GM23338 (cell line): ENCODE measurements at regions not wholly inside any gene's neighbourhood (a gene's known extent, or its start where the extent isn't known, plus 50 kb on each side); places are given as distances from the start of the nearest gene placed in this dataset.

Source experiments
- ATAC-seq: fragments of 200-7000 bp; cut with Tn5 transposase; 3 replicates; pipeline ENCODE4 v1.9.1; 2020
- DNase-seq: peaks from one replicate; pipeline ENCODE4 v3.0.0-alpha.2; 2015; ENCODE audit warnings: low spot score
- H2AFZ ChIP-seq: fragments of 200-600 bp; sonication (generic); 2 replicates; pipeline ENCODE4 v1.8.0; 2016; ENCODE audit warnings: antibody characterized with exemption, mild to moderate bottlenecking, moderate library complexity
- H3F3A ChIP-seq: fragments of 200-600 bp; sonication (generic); replicated peaks from 2 replicates; pipeline ENCODE4 v1.8.0; 2017; ENCODE audit warnings: antibody characterized with exemption, mixed run types, low read depth
- H3K27ac ChIP-seq: fragments of 200-600 bp; sonication (generic); 2 replicates; pipeline ENCODE4 v1.6.1; 2016; ENCODE audit warnings: low read depth
- H3K27me3 ChIP-seq: fragments of 200-600 bp; sonication (generic); 2 replicates; pipeline ENCODE4 v1.8.0; 2016; ENCODE audit warnings: mild to moderate bottlenecking, mixed run types, moderate library complexity; ENCODE audit not compliant: insufficient read depth
- H3K36me3 ChIP-seq: fragments of 200-600 bp; sonication (generic); 2 replicates; pipeline ENCODE4 v1.8.0; 2016; ENCODE audit warnings: mild to moderate bottlenecking; ENCODE audit not compliant: insufficient read depth
- H3K4me1 ChIP-seq: fragments of 200-600 bp; sonication (generic); 2 replicates; pipeline ENCODE4 v1.8.0; 2016; ENCODE audit warnings: mild to moderate bottlenecking, moderate library complexity; ENCODE audit not compliant: insufficient read depth
- H3K4me2 ChIP-seq: fragments of 200-600 bp; sonication (generic); 2 replicates; pipeline ENCODE4 v1.7.1; 2017; ENCODE audit warnings: mixed run types
- H3K4me3 ChIP-seq: fragments of 200-600 bp; sonication (generic); 2 replicates; pipeline ENCODE4 v1.6.1; 2016; ENCODE audit warnings: mixed run types
- H3K79me2 ChIP-seq: fragments of 200-600 bp; sonication (generic); replicated peaks from 2 replicates; pipeline ENCODE4 v1.8.0; 2017; ENCODE audit warnings: mild to moderate bottlenecking; ENCODE audit not compliant: insufficient read depth
- H3K9me2 ChIP-seq: fragments of 200-600 bp; sonication (generic); 2 replicates; pipeline ENCODE4 v1.8.0; 2017; ENCODE audit not compliant: insufficient read depth
- H4K20me1 ChIP-seq: fragments of 200-600 bp; sonication (generic); replicated peaks from 2 replicates; pipeline ENCODE4 v1.8.0; 2017; ENCODE audit warnings: mild to moderate bottlenecking; ENCODE audit not compliant: insufficient read depth
- H3K27ac Mint-ChIP-seq: 2 replicates; pipeline ENCODE4 v1.8.0; 2020; ENCODE audit warnings: inconsistent platforms, mild to moderate bottlenecking, moderate library complexity, mixed read lengths
- H3K27me3 Mint-ChIP-seq: 3 replicates; pipeline ENCODE4 v1.8.0; 2022; ENCODE audit warnings: low read depth, mild to moderate bottlenecking, moderate library complexity, mixed read lengths, inconsistent platforms; ENCODE audit not compliant: insufficient read depth, poor library complexity
- H3K36me3 Mint-ChIP-seq: 3 replicates; pipeline ENCODE4 v1.8.0; 2021; ENCODE audit warnings: low read depth, mild to moderate bottlenecking, inconsistent platforms, moderate library complexity, mixed read lengths
- H3K4me1 Mint-ChIP-seq: 3 replicates; pipeline ENCODE4 v1.8.0; 2020; ENCODE audit warnings: mild to moderate bottlenecking, inconsistent platforms, mixed read lengths
- H3K4me3 Mint-ChIP-seq: 3 replicates; pipeline ENCODE4 v1.8.0; 2021; ENCODE audit warnings: moderate library complexity, mild to moderate bottlenecking, inconsistent platforms, mixed read lengths
- H3K9me3 Mint-ChIP-seq: 3 replicates; pipeline ENCODE4 v1.8.0; 2020; ENCODE audit warnings: moderate library complexity, mild to moderate bottlenecking, inconsistent platforms, mixed read lengths
- CREB1 ChIP-seq: fragments of 250-450 bp; sonication (Bioruptor Pico); IDR thresholded peaks from 2 replicates; pipeline ENCODE4 v1.5.0; 2020; ENCODE audit warnings: low read depth, mild to moderate bottlenecking, moderate library complexity
- CTCF ChIP-seq, 2 experiments: fragments of 200-600 bp in 1 of 2; sonication (generic) in 1 of 2; conservative IDR thresholded peaks; 2 replicates each; pipeline versions ENCODE4 v1.5.1 to v1.6.1; 2016 to 2017; ENCODE audit warnings: antibody characterized with exemption in 2 of 2, low read depth in 2 of 2, mild to moderate bottlenecking in 2 of 2, moderate library complexity in 1 of 2
- ETS1 ChIP-seq: IDR thresholded peaks from 2 replicates; pipeline ENCODE4 v1.6.1; 2016; ENCODE audit warnings: antibody characterized with exemption
- EZH2 ChIP-seq: fragments of 200-600 bp; sonication (generic); IDR thresholded peaks from one replicate; pipeline ENCODE4 v1.8.0; 2017; ENCODE audit warnings: antibody characterized with exemption, mild to moderate bottlenecking, low read depth; ENCODE audit not compliant: unreplicated experiment
- EZH2phosphoT487 ChIP-seq: fragments of 200-600 bp; sonication (generic); IDR thresholded peaks from one replicate; pipeline ENCODE4 v1.8.1; 2018; ENCODE audit warnings: antibody characterized with exemption; ENCODE audit not compliant: unreplicated experiment
- JUNB ChIP-seq: IDR thresholded peaks from one replicate; pipeline ENCODE4 v1.6.1; 2016; ENCODE audit warnings: antibody characterized with exemption; ENCODE audit not compliant: unreplicated experiment
- NANOG ChIP-seq: IDR thresholded peaks from 2 replicates; pipeline ENCODE4 v1.6.1; 2016; ENCODE audit warnings: antibody characterized with exemption, borderline replicate concordance
- POLR2AphosphoS5 ChIP-seq: IDR thresholded peaks from 2 replicates; pipeline ENCODE4 v1.6.1; 2016; ENCODE audit warnings: antibody characterized with exemption, low read depth
- REST ChIP-seq: IDR thresholded peaks from one replicate; pipeline ENCODE4 v1.6.1; 2018; ENCODE audit warnings: antibody characterized with exemption; ENCODE audit not compliant: unreplicated experiment
- STAT1 ChIP-seq: IDR thresholded peaks from one replicate; pipeline ENCODE4 v1.6.1; 2016; ENCODE audit warnings: antibody characterized with exemption; ENCODE audit not compliant: unreplicated experiment
- ZNF331 ChIP-seq: fragments of 250-450 bp; sonication (Bioruptor Pico); IDR thresholded peaks from 2 replicates; pipeline ENCODE4 v1.5.0; 2020; ENCODE audit warnings: low read depth, mild to moderate bottlenecking, moderate library complexity
- ZNF462 ChIP-seq: fragments of 250-450 bp; sonication (Bioruptor Pico); IDR thresholded peaks from 2 replicates; pipeline ENCODE4 v1.5.0; 2020; ENCODE audit warnings: mild to moderate bottlenecking, moderate library complexity

GRCh38 chr13:72505376-72505775 lies 222.1 kb downstream of the MZT1 start (continued):
- TF ChIP-seq EZH2 (no peak), CREB1 (no peak), NANOG (no peak), ZNF462 (no peak)

GRCh38 chr13:72504131-72504841 lies 223.1 kb downstream of the MZT1 start:
- Mint-ChIP-seq H3K36me3 (no peaks in the 10 kb centered on the region), H3K9me3 (no peaks in the 10 kb centered on the region), H3K4me3 (no peak overlapping the region), H3K27me3 (peaks cover 2% of the 10 kb centered on the region), H3K27ac (no peak overlapping the region), H3K4me1 (peaks cover 4% of the 10 kb centered on the region; the same call in 2 of the 3 replicates)
- Histone ChIP-seq H3K79me2 (no peaks in the 10 kb centered on the region), H3K4me1 (no peaks in the 10 kb centered on the region), H3K4me3 (no peak overlapping the region), H4K20me1 (no peaks in the 10 kb centered on the region), H3K36me3 (no peaks in the 10 kb centered on the region), H3K9me2 (no peaks in the 10 kb centered on the region), H3K27ac (no peak overlapping the region), H3K4me2 (no peak overlapping the region), H3K27me3 (no peaks in the 10 kb centered on the region), H3F3A (no peaks in the 10 kb centered on the region), H2AFZ (no peak overlapping the region)
- DNase-seq (no peak), ATAC-seq (no peak)
- TF ChIP-seq STAT1, result no peak
- no peak for TF ChIP-seq ZNF331 (CRISPR knock-in tag)
- TF ChIP-seq EZH2phosphoT487, result no peak
- no peak for TF ChIP-seq POLR2AphosphoS5
- no peak for TF ChIP-seq REST
- no peak for TF ChIP-seq CTCF (conservative IDR thresholded peaks at IDR 0.05; ENCODE audit: low read depth in 2 of 2)
- no peak for TF ChIP-seq ETS1
- no peak for TF ChIP-seq JUNB
